ENCODE measurements at regions not wholly inside any gene's neighbourhood (a gene's known extent, or its start where the extent isn't known, plus 50 kb on each side); places are given as distances from the start of the nearest gene placed in this dataset.

GRCh38 chr2:149990965-149991364, 403.4 kb upstream of the MMADHC start:
- Mint-ChIP-seq H3K4me3 (no peak overlapping the region), H3K4me1 (no peaks in the 10 kb centered on the region), H3K36me3 (no peaks in the 10 kb centered on the region), H3K27me3 (no peaks in the 10 kb centered on the region), H3K9me3 (peaks cover 0 to 9% (median 0%) of the 10 kb centered on the region in 11 donors), H3K27ac (no peak overlapping the region)
- Histone ChIP-seq H3K27me3 (ENCODE audit: control insufficient read depth in 2 of 2, insufficient read depth in 2 of 2, low read length in 2 of 2) (no peaks in the 10 kb centered on the region), H3K27ac (ENCODE audit: low read depth, low read length) (no peak overlapping the region), H3K4me3 (ENCODE audit: low read length) (no peak overlapping the region), H3K9me3 (ENCODE audit: control insufficient read depth in 2 of 3, low read length in 3 of 3) (no peaks in the 10 kb centered on the region), H3K36me3 (ENCODE audit: control insufficient read depth in 2 of 3, insufficient read depth in 3 of 3, low read length in 3 of 3) (no peaks in the 10 kb centered on the region), H3K4me1 (ENCODE audit: control insufficient read depth in 2 of 2, insufficient read depth in 2 of 2, low read length in 2 of 2) (no peaks in the 10 kb centered on the region)
- intact Hi-C loops (cut with micrococcal nuclease): no loop called here
- POLR2A ChIA-PET: no interaction called here
- DNase-seq (no peak), ATAC-seq (no peak)
- CTCF ChIA-PET: no interaction called here

DNA sequence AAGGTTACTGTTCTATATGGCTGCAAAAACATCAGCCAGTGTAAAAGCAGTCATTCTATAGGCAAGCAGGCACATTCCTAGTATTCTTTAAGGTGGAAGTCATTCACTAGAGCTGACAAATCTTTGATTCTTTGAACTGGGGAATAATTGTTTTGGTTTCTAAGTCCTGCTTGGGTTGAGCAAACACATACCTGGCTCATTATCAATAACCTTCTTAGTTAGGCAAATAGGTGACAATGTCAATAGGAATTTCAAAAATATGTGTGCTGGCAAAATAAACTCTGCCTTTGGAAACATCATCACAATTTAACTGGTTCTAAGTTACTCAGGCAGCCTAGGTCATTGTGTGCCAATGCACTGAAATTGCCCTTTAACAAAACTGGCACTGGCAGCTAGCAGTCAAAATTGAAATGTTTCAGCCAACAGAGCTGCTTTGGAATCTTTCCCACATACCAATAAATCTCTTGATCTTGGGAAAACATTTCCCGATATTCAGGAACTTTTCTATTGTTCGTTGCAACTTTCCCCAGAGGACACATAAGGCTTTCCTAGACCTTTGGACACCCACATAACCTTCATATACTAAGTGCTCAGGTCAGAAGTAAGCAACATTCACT, 402.0 kb upstream of the MMADHC start:
- ChIA-PET POLR2A (no interaction called here), CTCF (no interaction called here)
- Histone ChIP-seq H3K9me3 (ENCODE audit: control insufficient read depth in 2 of 3, low read length in 3 of 3) (no peaks in the 10 kb centered on the region), H3K4me1 (ENCODE audit: control insufficient read depth in 2 of 2, insufficient read depth in 2 of 2, low read length in 2 of 2) (no peaks in the 10 kb centered on the region), H3K4me3 (ENCODE audit: low read length) (no peak overlapping the region), H3K27me3 (ENCODE audit: control insufficient read depth in 2 of 2, insufficient read depth in 2 of 2, low read length in 2 of 2) (no peaks in the 10 kb centered on the region), H3K36me3 (ENCODE audit: control insufficient read depth in 2 of 3, insufficient read depth in 3 of 3, low read length in 3 of 3) (no peaks in the 10 kb centered on the region), H3K27ac (ENCODE audit: low read depth, low read length) (no peak overlapping the region)
- intact Hi-C loops (cut with micrococcal nuclease): no loop called here
- Mint-ChIP-seq H3K4me1 (no peaks in the 10 kb centered on the region), H3K36me3 (no peaks in the 10 kb centered on the region), H3K9me3 (peaks cover 0 to 8% (median 0%) of the 10 kb centered on the region in 11 donors), H3K4me3 (no peak overlapping the region), H3K27ac (no peak overlapping the region), H3K27me3 (no peaks in the 10 kb centered on the region)
- ATAC-seq (no peak), DNase-seq (no peak)

GRCh38 chr2:149988361-149988760, 400.8 kb upstream of the MMADHC start:
- no peak for ATAC-seq
- Histone ChIP-seq H3K9me3 (ENCODE audit: control insufficient read depth in 2 of 3, low read length in 3 of 3) (no peaks in the 10 kb centered on the region), H3K36me3 (ENCODE audit: control insufficient read depth in 2 of 3, insufficient read depth in 3 of 3, low read length in 3 of 3) (no peaks in the 10 kb centered on the region), H3K4me1 (ENCODE audit: control insufficient read depth in 2 of 2, insufficient read depth in 2 of 2, low read length in 2 of 2) (no peaks in the 10 kb centered on the region), H3K27ac (ENCODE audit: low read depth, low read length) (no peak overlapping the region), H3K27me3 (ENCODE audit: control insufficient read depth in 2 of 2, insufficient read depth in 2 of 2, low read length in 2 of 2) (no peaks in the 10 kb centered on the region), H3K4me3 (ENCODE audit: low read length) (no peak overlapping the region)
- DNase-seq: no peak
- peaks cover 0 to 8% (median 0%) of the 10 kb centered on the region in 11 donors for H3K9me3 Mint-ChIP-seq
- H3K27ac Mint-ChIP-seq: no peak overlapping the region
- no peaks in the 10 kb centered on the region for H3K36me3 Mint-ChIP-seq
- no peaks in the 10 kb centered on the region for H3K4me1 Mint-ChIP-seq
- intact Hi-C loops (cut with micrococcal nuclease): no loop called here
- ChIA-PET POLR2A (no interaction called here), CTCF (no interaction called here)
- H3K4me3 Mint-ChIP-seq: no peak overlapping the region
- H3K27me3 Mint-ChIP-seq: no peaks in the 10 kb centered on the region

- POLR2A ChIA-PET: no interaction called here
- Mint-ChIP-seq H3K4me1 (no peaks in the 10 kb centered on the region), H3K9me3 (peaks cover 0 to 6% (median 0%) of the 10 kb centered on the region in 11 donors), H3K27me3 (no peaks in the 10 kb centered on the region), H3K36me3 (no peaks in the 10 kb centered on the region), H3K4me3 (no peak overlapping the region), H3K27ac (no peak overlapping the region)
- Histone ChIP-seq H3K27ac (ENCODE audit: low read depth, low read length) (no peak overlapping the region), H3K27me3 (ENCODE audit: control insufficient read depth in 2 of 2, insufficient read depth in 2 of 2, low read length in 2 of 2) (no peaks in the 10 kb centered on the region), H3K4me3 (ENCODE audit: low read length) (no peak overlapping the region), H3K4me1 (ENCODE audit: control insufficient read depth in 2 of 2, insufficient read depth in 2 of 2, low read length in 2 of 2) (no peaks in the 10 kb centered on the region), H3K9me3 (ENCODE audit: control insufficient read depth in 2 of 3, low read length in 3 of 3) (no peaks in the 10 kb centered on the region), H3K36me3 (ENCODE audit: control insufficient read depth in 2 of 3, insufficient read depth in 3 of 3, low read length in 3 of 3) (no peaks in the 10 kb centered on the region)
- intact Hi-C loops (cut with micrococcal nuclease): no loop called here
- ATAC-seq (no peak), DNase-seq (no peak)
- CTCF ChIA-PET: no interaction called here
Measured at GRCh38 chr2:149986861-149987260, 399.3 kb upstream of the MMADHC start.

- Histone ChIP-seq H3K27ac (ENCODE audit: low read depth, low read length) (no peak overlapping the region), H3K4me3 (ENCODE audit: low read length) (no peak overlapping the region), H3K4me1 (ENCODE audit: control insufficient read depth in 2 of 2, insufficient read depth in 2 of 2, low read length in 2 of 2) (no peaks in the 10 kb centered on the region), H3K9me3 (ENCODE audit: control insufficient read depth in 2 of 3, low read length in 3 of 3) (no peaks in the 10 kb centered on the region), H3K36me3 (ENCODE audit: control insufficient read depth in 2 of 3, insufficient read depth in 3 of 3, low read length in 3 of 3) (no peaks in the 10 kb centered on the region), H3K27me3 (ENCODE audit: control insufficient read depth in 2 of 2, insufficient read depth in 2 of 2, low read length in 2 of 2) (no peaks in the 10 kb centered on the region)
- peaks cover 0 to 16% (median 5%) of the 10 kb centered on the region in 11 donors for H3K9me3 Mint-ChIP-seq
- ChIA-PET POLR2A (interaction anchor here (0.7 kb wide), 1 partner anchor 323 kb away, joined by 8 read pairs; no protein-coding TSS in a partner anchor), CTCF (no interaction called here)
- H3K27me3 Mint-ChIP-seq: peaks cover 0 to 3% (median 0%) of the 10 kb centered on the region in 5 donors
- H3K27ac Mint-ChIP-seq: no peak overlapping the region
- no peaks in the 10 kb centered on the region for H3K4me1 Mint-ChIP-seq
- no peak for ATAC-seq
- no peak overlapping the region for H3K4me3 Mint-ChIP-seq
- intact Hi-C loops (cut with micrococcal nuclease): no loop called here
- no peaks in the 10 kb centered on the region for H3K36me3 Mint-ChIP-seq
- no peak for DNase-seq
Measured at GRCh38 chr2:149984311-149984710, 396.7 kb upstream of the MMADHC start.

GRCh38 chr2:149972066-149972465, 384.5 kb upstream of the MMADHC start:
- Mint-ChIP-seq H3K27me3 (no peaks in the 10 kb centered on the region), H3K4me3 (no peak overlapping the region), H3K4me1 (no peaks in the 10 kb centered on the region), H3K9me3 (peaks cover 0 to 12% (median 5%) of the 10 kb centered on the region in 11 donors), H3K36me3 (no peaks in the 10 kb centered on the region), H3K27ac (no peak overlapping the region)
- ATAC-seq (no peak), DNase-seq (no peak)
- no peak overlapping the region for H3K4me3 ChIP-seq (ENCODE audit: low read length)
- H3K4me1 ChIP-seq (ENCODE audit: control insufficient read depth in 2 of 2, insufficient read depth in 2 of 2, low read length in 2 of 2): no peaks in the 10 kb centered on the region
- H3K9me3 ChIP-seq (ENCODE audit: control insufficient read depth in 2 of 3, low read length in 3 of 3): no peaks in the 10 kb centered on the region
- ChIA-PET CTCF (no interaction called here), POLR2A (no interaction called here)
- H3K27ac ChIP-seq (ENCODE audit: low read depth, low read length): no peak overlapping the region
- H3K27me3 ChIP-seq (ENCODE audit: control insufficient read depth in 2 of 2, insufficient read depth in 2 of 2, low read length in 2 of 2): no peaks in the 10 kb centered on the region
- H3K36me3 ChIP-seq (ENCODE audit: control insufficient read depth in 2 of 3, insufficient read depth in 3 of 3, low read length in 3 of 3): no peaks in the 10 kb centered on the region
- intact Hi-C loops (cut with micrococcal nuclease): no loop called here

- ATAC-seq (no peak), DNase-seq (no peak)
- Mint-ChIP-seq H3K4me1 (no peaks in the 10 kb centered on the region), H3K27me3 (no peaks in the 10 kb centered on the region), H3K36me3 (no peaks in the 10 kb centered on the region), H3K4me3 (no peak overlapping the region), H3K27ac (no peak overlapping the region), H3K9me3 (peaks cover 1 to 16% (median 9%) of the 10 kb centered on the region in 11 donors)
- Histone ChIP-seq H3K9me3 (ENCODE audit: control insufficient read depth in 2 of 3, low read length in 3 of 3) (no peaks in the 10 kb centered on the region), H3K27me3 (ENCODE audit: control insufficient read depth in 2 of 2, insufficient read depth in 2 of 2, low read length in 2 of 2) (no peaks in the 10 kb centered on the region), H3K4me3 (ENCODE audit: low read length) (no peak overlapping the region), H3K4me1 (ENCODE audit: control insufficient read depth in 2 of 2, insufficient read depth in 2 of 2, low read length in 2 of 2) (no peaks in the 10 kb centered on the region), H3K27ac (ENCODE audit: low read depth, low read length) (no peak overlapping the region), H3K36me3 (ENCODE audit: control insufficient read depth in 2 of 3, insufficient read depth in 3 of 3, low read length in 3 of 3) (no peaks in the 10 kb centered on the region)
- ChIA-PET CTCF (no interaction called here), POLR2A (no interaction called here)
- intact Hi-C loops (cut with micrococcal nuclease): no loop called here
Measured at GRCh38 chr2:149954981-149955600, 367.5 kb upstream of the MMADHC start.

All from naive thymus-derived CD4-positive, alpha-beta T cell (primary cell).